K562 (cell line): ENCODE measurements at regions not wholly inside any gene's neighbourhood (a gene's known extent, or its start where the extent isn't known, plus 50 kb on each side); places are given as distances from the start of the nearest gene placed in this dataset.

Experiments
- ATAC-seq: fragments of 200-7000 bp; cut with Tn5 transposase; 3 replicates; pipeline ENCODE4 v1.9.1; 2020; ENCODE audit warnings: moderate library complexity
- BruUV-seq: library from RNA; stranded (reverse); fragments of 400-500 nt; replicated peaks from 2 replicates; lab custom pipeline; 2021; lab: Mats Ljungman, UMichigan
- CTCF ChIA-PET: fragments of 300-600 bp; formaldehyde crosslinking; extraction: SDS; loops from one replicate; lab custom pipeline; 2021; ENCODE audit warnings: low intra/inter-chr PET ratio; lab: Yijun Ruan, JAX
- POLR2A ChIA-PET: fragments of 300-600, 350-650 bp; sonication (Branson Sonifier 250); formaldehyde crosslinking; extraction: SDS; loops from one replicate; lab custom pipeline; 2021; ENCODE audit warnings: antibody characterized with exemption, inconsistent platforms; lab: Yijun Ruan, JAX
- DNase-seq, 4 experiments: peaks; one replicate each; pipeline versions ENCODE4 v3.0.0 to v3.0.0-alpha.2; 2011 to 2018; ENCODE audit warnings: low spot score in 3 of 4, mixed read lengths in 3 of 4; ENCODE audit errors: extremely low read depth in 1 of 4
- FAIRE-seq: peaks from 2 replicates; lab custom pipeline; 2011; peaks lifted over from hg19 to GRCh38; lab: Jason Lieb, UNC
- H2AFZ ChIP-seq: 2 replicates; pipeline ENCODE4 v1.6.0; 2011; ENCODE audit warnings: low read depth, low read length, control low read depth, inconsistent platforms
- H3K27ac ChIP-seq: fragments of 200-600 bp; 3 replicates; pipeline ENCODE4 v1.8.0; 2011; ENCODE audit warnings: low read depth, mild to moderate bottlenecking, control low read depth, inconsistent platforms, low read length, moderate library complexity, mixed read lengths; ENCODE audit errors: extremely low read depth
- H3K27me3 ChIP-seq, 2 experiments: fragments of 300-600 bp in 1 of 2; 2 replicates in 1 of 2; 3 replicates in 1 of 2; pipeline versions ENCODE4 v1.6.0 to v1.8.0; 2011; ENCODE audit warnings: inconsistent platforms in 2 of 2, low read length in 2 of 2, mild to moderate bottlenecking in 1 of 2, mixed read lengths in 1 of 2, moderate library complexity in 1 of 2; ENCODE audit not compliant: control insufficient read depth in 2 of 2, insufficient read depth in 2 of 2
- H3K36me3 ChIP-seq: fragments of 300-600 bp; 3 replicates; pipeline ENCODE4 v1.8.0; 2011; ENCODE audit warnings: mild to moderate bottlenecking, low read length, inconsistent platforms; ENCODE audit not compliant: control insufficient read depth, insufficient read depth
- H3K4me1 ChIP-seq, 2 experiments: fragments of 200-600 bp in 1 of 2; replicated peaks in 1 of 2; 2 replicates in 1 of 2; 3 replicates in 1 of 2; pipeline versions ENCODE4 v1.5.1 to v1.8.0; 2011; ENCODE audit warnings: inconsistent platforms in 2 of 2, low read length in 2 of 2, mild to moderate bottlenecking in 1 of 2, mixed read lengths in 1 of 2, moderate library complexity in 1 of 2; ENCODE audit not compliant: control insufficient read depth in 2 of 2, insufficient read depth in 2 of 2
- H3K4me2 ChIP-seq: 2 replicates; pipeline ENCODE4 v1.6.1; 2011; ENCODE audit warnings: low read length, control low read depth, inconsistent platforms, mixed read lengths; ENCODE audit not compliant: insufficient read depth
- H3K4me3 ChIP-seq: fragments of 200-600 bp; sonication (generic), shearing (Covaris generic); 2 replicates; pipeline ENCODE4 v1.5.1; 2016; ENCODE audit warnings: control low read depth, inconsistent platforms
- H3K79me2 ChIP-seq: fragments of 200-600 bp; 3 replicates; pipeline ENCODE4 v1.8.0; 2011; ENCODE audit warnings: low read length, inconsistent platforms; ENCODE audit not compliant: control insufficient read depth, insufficient read depth
- H3K9ac ChIP-seq, 2 experiments: 2 replicates each; pipeline versions ENCODE4 v1.6.0 to v1.6.1; 2011; ENCODE audit warnings: low read depth in 2 of 2, low read length in 2 of 2, control low read depth in 1 of 2, inconsistent platforms in 1 of 2, mild to moderate bottlenecking in 1 of 2, mixed read lengths in 1 of 2; ENCODE audit not compliant: insufficient read depth in 1 of 2
- H3K9me1 ChIP-seq: one replicate; pipeline ENCODE4 v1.6.0; 2011; ENCODE audit warnings: inconsistent platforms, mild to moderate bottlenecking, low read length, moderate library complexity; ENCODE audit not compliant: control insufficient read depth, insufficient read depth
- H3K9me3 ChIP-seq: replicated peaks from 2 replicates; pipeline ENCODE4 v1.5.1; 2011; ENCODE audit warnings: low read depth, low read length, inconsistent platforms; ENCODE audit not compliant: control insufficient read depth, insufficient read depth
- H4K20me1 ChIP-seq: replicated peaks from 2 replicates; pipeline ENCODE4 v1.6.1; 2011; ENCODE audit warnings: low read length, inconsistent platforms, mixed read lengths; ENCODE audit not compliant: control insufficient read depth, insufficient read depth
- E2F3 ChIP-seq: fragments of 250-450 bp; sonication (Bioruptor Pico); IDR thresholded peaks from 2 replicates; pipeline ENCODE4 v1.4.0; 2020; ENCODE audit warnings: mild to moderate bottlenecking
- HNRNPH1 ChIP-seq: fragments of 200-400 bp; formaldehyde crosslinking; optimal IDR thresholded peaks from 2 replicates; pipeline ENCODE3; 2017; ENCODE audit warnings: low read depth, mild to moderate bottlenecking, low read length, moderate library complexity
- LEF1 ChIP-seq: fragments of 450-650 bp; IDR thresholded peaks from 2 replicates; pipeline ENCODE4 v1.6.1; 2016; ENCODE audit warnings: mild to moderate bottlenecking
- SIRT6 ChIP-seq: IDR thresholded peaks from one replicate; pipeline ENCODE4 v1.6.1; 2012; ENCODE audit warnings: low read depth, mild to moderate bottlenecking, control low read depth, inconsistent platforms, low read length, moderate library complexity
- STAG1 ChIP-seq: sonication (generic); formaldehyde crosslinking; IDR thresholded peaks from 2 replicates; pipeline ENCODE4 v1.5.0; 2020; ENCODE audit warnings: missing genetic modification reagents, borderline replicate concordance
- ZNF232 ChIP-seq: sonication (generic); formaldehyde crosslinking; IDR thresholded peaks from 2 replicates; pipeline ENCODE4 v1.8.0; 2022; ENCODE audit warnings: mild to moderate bottlenecking, missing genetic modification reagents
- ZNF384 ChIP-seq: IDR thresholded peaks from 2 replicates; pipeline ENCODE4 v1.6.1; 2012; ENCODE audit warnings: low read depth, low read length, improper control_type of control experiment
- ZNF444 ChIP-seq: fragments of 250-450 bp; sonication (Bioruptor Pico); IDR thresholded peaks from 2 replicates; pipeline ENCODE4 v1.4.0; 2020; ENCODE audit warnings: mild to moderate bottlenecking, moderate library complexity
- WGBS: fragments of 100-300 bp; shearing (Covaris generic); methylation state at CpG from one replicate; pipeline ENCODE4 v1.1.6; 2016; ENCODE audit warnings: low coverage, mixed read lengths; ENCODE audit not compliant: insufficient coverage; ENCODE audit errors: missing lambda C conversion rate; 5-methylcytosine and 5-hydroxymethylcytosine counted together
- in situ Hi-C: fragments of 300-500 bp; cut with MboI; formaldehyde crosslinking; loops from 4 replicates; pipeline ENCODE4 v1.15.0; 2018; ENCODE audit warnings: inconsistent platforms, mixed read lengths
- intact Hi-C: fragments of 100-400 bp; cut with micrococcal nuclease; formaldehyde crosslinking; loops from 2 replicates; pipeline ENCODE4 v1.14.2; 2022
- TF ChIP-seq, protein P1 (sequence below): sonication (generic); formaldehyde crosslinking; IDR thresholded peaks from 2 replicates; pipeline ENCODE4 v1.8.1; 2022; ENCODE audit warnings: missing genetic modification reagents
- TF ChIP-seq, protein P2 (sequence below): sonication (generic); formaldehyde crosslinking; IDR thresholded peaks from 2 replicates; pipeline ENCODE4 v1.4.0; 2020; ENCODE audit warnings: mild to moderate bottlenecking, missing genetic modification reagents
- TF ChIP-seq, protein P3 (sequence below): fragments of 200-800 bp; sonication (Bioruptor generic); IDR thresholded peaks from 2 replicates; pipeline ENCODE4 v1.6.1; 2016; ENCODE audit warnings: missing genetic modification characterization, missing compliant biosample characterization

DNA sequence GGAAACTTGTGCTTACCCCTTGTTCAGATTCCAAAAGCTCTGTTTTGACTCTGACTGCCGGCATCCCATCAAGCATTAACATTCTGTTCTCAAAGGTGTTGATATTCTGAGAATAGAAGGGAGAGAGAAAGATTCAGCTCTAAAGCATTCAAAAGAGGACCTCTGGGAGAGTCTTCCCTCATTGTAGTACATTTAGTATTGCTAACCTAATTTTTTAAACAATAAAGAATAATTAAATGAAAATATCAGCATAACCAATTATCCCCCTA lies 190.3 kb downstream of the KLF12 start:
- CTCF ChIA-PET: no interaction called here

More for the DNA sequence above, 190.3 kb downstream of the KLF12 start:
- ATAC-seq: no peak
- H2AFZ ChIP-seq: no peak overlapping the region
- TF ChIP-seq ZNF232 (CRISPR knock-in tag) (no peak), E2F3 (CRISPR knock-in tag) (no peak), STAG1 (no peak), SIRT6 (no peak), ZNF384 (no peak), LEF1 (no peak), HNRNPH1 (no peak), ZNF444 (CRISPR knock-in tag) (no peak)
- TF ChIP-seq, protein P1, sequence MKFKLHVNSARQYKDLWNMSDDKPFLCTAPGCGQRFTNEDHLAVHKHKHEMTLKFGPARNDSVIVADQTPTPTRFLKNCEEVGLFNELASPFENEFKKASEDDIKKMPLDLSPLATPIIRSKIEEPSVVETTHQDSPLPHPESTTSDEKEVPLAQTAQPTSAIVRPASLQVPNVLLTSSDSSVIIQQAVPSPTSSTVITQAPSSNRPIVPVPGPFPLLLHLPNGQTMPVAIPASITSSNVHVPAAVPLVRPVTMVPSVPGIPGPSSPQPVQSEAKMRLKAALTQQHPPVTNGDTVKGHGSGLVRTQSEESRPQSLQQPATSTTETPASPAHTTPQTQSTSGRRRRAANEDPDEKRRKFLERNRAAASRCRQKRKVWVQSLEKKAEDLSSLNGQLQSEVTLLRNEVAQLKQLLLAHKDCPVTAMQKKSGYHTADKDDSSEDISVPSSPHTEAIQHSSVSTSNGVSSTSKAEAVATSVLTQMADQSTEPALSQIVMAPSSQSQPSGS (CRISPR knock-in tag): no peak
- TF ChIP-seq, protein P2, sequence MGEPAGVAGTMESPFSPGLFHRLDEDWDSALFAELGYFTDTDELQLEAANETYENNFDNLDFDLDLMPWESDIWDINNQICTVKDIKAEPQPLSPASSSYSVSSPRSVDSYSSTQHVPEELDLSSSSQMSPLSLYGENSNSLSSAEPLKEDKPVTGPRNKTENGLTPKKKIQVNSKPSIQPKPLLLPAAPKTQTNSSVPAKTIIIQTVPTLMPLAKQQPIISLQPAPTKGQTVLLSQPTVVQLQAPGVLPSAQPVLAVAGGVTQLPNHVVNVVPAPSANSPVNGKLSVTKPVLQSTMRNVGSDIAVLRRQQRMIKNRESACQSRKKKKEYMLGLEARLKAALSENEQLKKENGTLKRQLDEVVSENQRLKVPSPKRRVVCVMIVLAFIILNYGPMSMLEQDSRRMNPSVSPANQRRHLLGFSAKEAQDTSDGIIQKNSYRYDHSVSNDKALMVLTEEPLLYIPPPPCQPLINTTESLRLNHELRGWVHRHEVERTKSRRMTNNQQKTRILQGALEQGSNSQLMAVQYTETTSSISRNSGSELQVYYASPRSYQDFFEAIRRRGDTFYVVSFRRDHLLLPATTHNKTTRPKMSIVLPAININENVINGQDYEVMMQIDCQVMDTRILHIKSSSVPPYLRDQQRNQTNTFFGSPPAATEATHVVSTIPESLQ (CRISPR knock-in tag): no peak
- TF ChIP-seq, protein P3, sequence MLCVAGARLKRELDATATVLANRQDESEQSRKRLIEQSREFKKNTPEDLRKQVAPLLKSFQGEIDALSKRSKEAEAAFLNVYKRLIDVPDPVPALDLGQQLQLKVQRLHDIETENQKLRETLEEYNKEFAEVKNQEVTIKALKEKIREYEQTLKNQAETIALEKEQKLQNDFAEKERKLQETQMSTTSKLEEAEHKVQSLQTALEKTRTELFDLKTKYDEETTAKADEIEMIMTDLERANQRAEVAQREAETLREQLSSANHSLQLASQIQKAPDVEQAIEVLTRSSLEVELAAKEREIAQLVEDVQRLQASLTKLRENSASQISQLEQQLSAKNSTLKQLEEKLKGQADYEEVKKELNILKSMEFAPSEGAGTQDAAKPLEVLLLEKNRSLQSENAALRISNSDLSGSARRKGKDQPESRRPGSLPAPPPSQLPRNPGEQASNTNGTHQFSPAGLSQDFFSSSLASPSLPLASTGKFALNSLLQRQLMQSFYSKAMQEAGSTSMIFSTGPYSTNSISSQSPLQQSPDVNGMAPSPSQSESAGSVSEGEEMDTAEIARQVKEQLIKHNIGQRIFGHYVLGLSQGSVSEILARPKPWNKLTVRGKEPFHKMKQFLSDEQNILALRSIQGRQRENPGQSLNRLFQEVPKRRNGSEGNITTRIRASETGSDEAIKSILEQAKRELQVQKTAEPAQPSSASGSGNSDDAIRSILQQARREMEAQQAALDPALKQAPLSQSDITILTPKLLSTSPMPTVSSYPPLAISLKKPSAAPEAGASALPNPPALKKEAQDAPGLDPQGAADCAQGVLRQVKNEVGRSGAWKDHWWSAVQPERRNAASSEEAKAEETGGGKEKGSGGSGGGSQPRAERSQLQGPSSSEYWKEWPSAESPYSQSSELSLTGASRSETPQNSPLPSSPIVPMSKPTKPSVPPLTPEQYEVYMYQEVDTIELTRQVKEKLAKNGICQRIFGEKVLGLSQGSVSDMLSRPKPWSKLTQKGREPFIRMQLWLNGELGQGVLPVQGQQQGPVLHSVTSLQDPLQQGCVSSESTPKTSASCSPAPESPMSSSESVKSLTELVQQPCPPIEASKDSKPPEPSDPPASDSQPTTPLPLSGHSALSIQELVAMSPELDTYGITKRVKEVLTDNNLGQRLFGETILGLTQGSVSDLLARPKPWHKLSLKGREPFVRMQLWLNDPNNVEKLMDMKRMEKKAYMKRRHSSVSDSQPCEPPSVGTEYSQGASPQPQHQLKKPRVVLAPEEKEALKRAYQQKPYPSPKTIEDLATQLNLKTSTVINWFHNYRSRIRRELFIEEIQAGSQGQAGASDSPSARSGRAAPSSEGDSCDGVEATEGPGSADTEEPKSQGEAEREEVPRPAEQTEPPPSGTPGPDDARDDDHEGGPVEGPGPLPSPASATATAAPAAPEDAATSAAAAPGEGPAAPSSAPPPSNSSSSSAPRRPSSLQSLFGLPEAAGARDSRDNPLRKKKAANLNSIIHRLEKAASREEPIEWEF: no peak
- DNase-seq: no peak
- in situ Hi-C loops (no loop called here), intact Hi-C loops (no loop called here)
- no TSS peak for BruUV-seq
- H3K36me3 ChIP-seq: no peaks in the 10 kb centered on the region
- POLR2A ChIA-PET: no interaction called here
- H3K9ac ChIP-seq: no peak overlapping the region
- H3K27me3 ChIP-seq: no peaks in the 10 kb centered on the region
- H3K79me2 ChIP-seq: no peaks in the 10 kb centered on the region
- 0% methylated on average over 1 of the region's 1 CpG for WGBS
- no peaks in the 10 kb centered on the region for H3K4me1 ChIP-seq
- H3K27ac ChIP-seq: no peak overlapping the region
- FAIRE-seq: no peak
- H4K20me1 ChIP-seq: no peaks in the 10 kb centered on the region
- no peak overlapping the region for H3K4me3 ChIP-seq
- no peaks in the 10 kb centered on the region for H3K9me1 ChIP-seq
- no peak overlapping the region for H3K4me2 ChIP-seq
- no peaks in the 10 kb centered on the region; the same call in 1 of the 2 replicates for H3K9me3 ChIP-seq
